ENCODE measurements at regions not wholly inside any gene's neighbourhood (a gene's known extent, or its start where the extent isn't known, plus 50 kb on each side); places are given as distances from the start of the nearest gene placed in this dataset.
"Not testable (repeated sequence)": the region's sequence is repeated elsewhere in the genome, so short reads cannot be mapped to it uniquely, and the experiment has no call there.

- DNase-seq, result no peak
Measured at GRCh38 chr9:28518439-28518838, 945.2 kb upstream of the C9orf72 start.

DNA sequence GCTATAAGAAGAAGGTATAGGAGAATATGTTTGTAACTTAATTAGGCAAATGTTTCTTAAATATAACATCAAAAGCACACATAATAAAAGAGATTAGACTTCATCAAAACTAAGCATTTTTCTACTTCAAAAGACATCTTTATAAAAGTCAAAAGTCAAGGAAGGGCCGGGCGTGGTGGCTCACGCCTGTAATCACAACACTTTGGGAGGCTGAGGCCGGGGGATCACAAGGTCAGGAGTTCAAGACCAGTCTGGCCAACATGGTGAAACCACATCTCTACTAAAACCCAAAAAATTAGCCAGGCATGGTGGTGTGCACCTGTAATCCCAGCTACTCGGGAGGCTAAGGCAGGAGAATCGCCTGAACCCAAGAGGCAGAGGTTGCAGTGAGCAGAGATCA is 951.0 kb upstream of the C9orf72 start:
- DNase-seq, result not testable (repeated sequence)

DNA sequence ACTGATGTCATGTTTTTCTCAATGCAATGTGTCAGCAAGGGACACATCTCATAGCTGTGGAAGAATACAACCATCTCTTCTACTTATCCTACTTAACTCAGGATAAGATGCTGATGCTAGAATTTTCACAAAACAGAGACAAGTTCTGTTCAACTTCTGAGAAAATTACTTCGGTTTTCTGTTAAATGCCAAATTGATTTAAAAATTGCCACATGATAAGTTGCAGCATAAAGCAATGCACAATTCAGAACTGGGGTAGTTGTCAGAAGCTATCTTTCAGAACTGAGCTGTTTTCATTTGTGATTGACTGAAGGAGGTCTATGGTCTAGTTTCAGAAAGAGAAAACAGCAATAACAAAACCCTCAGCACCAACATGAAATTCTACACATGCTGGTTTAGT is 954.8 kb upstream of the C9orf72 start:
- no peak for DNase-seq

DNA sequence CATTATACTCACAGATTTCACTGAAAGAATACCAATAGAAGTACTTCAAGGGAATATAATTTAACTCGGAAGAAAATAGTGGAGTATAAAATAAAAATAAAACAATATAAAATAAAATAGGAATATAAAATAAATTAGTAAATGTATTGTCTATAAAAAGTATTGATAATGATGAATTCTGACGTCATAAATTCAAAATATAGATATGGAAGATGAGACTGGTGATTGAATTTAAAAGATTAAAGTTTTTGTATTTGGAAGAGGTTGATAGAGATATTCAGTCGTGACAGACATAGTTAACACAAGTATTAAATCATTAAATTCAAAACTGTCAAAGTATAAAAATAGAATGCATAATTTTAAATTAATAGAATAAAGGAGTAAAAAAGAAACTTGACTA is 964.9 kb upstream of the C9orf72 start:
- no peak for DNase-seq

GRCh38 chr9:28539434-28540070 is 966.3 kb upstream of the C9orf72 start:
- no peak for DNase-seq

- DNase-seq, result no peak
Measured at GRCh38 chr9:28542928-28543327, 969.6 kb upstream of the C9orf72 start.

DNA sequence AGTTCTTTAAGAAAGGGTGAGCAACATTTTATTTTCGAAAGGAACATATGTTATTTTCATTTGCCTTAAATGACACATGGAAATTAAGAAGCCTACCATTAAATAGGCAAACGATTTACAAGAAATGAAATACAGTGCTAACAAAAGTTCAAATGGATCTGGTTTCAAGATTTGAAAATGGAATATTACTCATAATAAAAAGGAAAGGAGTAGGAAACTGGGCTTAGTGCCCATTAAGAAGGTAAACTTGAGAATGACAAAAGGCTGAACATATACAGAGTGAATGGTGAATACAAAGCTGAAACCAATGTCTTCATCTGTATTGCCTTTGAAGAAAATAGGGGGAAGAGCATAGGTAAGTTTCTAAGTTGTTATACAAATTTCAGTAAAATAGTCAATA is 974.2 kb upstream of the C9orf72 start:
- no peak for DNase-seq

DNA sequence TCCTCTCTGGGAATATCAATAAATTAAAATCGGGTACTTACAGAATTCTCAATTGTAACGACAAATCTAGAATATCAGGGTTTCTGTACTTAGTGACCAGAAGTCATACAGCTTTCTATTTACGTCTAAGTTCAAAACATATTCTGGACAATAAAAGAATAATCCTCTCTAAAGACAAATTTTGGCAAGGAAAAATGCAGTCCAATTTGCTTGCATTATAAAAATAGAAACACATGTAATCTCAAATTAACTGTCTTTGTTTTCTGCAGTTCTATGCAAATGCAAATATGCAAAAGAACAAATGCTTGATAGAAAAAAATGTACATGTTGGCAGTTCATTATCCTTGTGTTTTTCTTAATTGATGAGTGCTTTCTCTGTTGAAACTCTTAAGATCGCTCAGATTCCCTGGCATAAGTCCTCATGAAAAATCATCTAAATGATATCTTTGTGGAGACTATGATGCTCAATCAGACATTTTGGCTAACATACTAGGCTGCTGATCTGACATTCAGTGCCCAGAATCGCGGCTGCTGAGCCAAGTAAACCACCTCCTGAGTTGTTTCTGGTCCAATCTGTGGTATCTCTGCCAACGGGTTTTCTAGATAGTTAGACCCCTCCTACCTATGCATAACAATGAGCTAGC is 990.1 kb upstream of the C9orf72 start:
- DNase-seq, result no peak

DNA sequence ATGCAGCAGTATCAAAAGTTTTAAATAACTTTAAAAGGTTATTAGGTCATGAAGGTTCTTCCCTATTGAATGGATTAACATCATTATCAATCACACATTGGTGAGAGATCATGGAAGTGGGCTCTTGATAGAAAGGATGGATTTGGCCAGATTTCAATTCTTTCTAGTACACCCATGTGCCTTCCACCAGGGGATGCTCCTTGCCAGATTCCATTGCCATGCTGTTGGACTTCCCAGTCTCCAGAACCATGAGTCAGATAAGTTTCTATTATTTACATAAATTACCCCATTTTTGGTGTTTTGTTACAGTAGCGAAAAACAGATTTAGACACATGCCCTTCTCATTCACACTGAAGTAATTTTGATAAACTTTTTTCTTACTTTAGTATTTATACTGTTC is 1010.6 kb upstream of the C9orf72 start:
- no peak for DNase-seq

DNA sequence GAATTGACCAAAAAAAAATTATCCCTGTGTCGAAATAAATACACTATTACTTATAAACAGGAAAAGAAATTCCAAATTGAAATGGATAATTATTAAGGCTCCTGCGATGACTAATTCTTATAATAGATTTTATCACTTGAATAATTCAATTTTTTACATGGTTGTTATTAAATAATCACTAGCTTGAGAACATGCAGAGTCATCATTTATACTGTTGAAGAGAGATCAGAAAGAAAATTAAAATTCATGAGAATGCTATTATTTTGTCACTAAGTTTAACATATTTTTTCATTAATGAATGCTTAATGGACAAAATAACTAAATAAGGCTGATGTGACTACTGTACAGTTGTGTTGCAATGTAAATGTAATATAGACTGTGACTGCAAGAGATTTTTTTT is 1011.3 kb upstream of the C9orf72 start:
- DNase-seq, result no peak

DNA sequence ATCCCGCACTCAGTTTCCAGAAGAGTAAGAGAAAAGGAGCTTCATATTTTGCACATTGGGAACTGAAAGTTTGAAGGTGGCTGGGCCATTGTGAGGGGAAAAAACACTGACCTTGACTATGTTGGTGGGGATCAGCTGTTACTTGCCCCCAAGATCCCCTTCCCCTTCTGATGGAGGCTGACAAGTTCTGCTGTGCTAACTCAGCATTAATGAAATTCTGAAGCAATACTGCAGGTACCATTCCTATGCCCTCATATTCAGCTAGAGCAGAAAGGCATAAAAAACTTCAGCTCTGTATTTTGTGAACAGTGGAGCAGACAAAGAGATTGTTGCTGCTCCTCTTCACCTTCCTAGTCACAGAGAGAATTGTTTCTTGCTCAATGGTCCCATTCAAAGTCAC is 1013.8 kb upstream of the C9orf72 start:
- no peak for DNase-seq

DNA sequence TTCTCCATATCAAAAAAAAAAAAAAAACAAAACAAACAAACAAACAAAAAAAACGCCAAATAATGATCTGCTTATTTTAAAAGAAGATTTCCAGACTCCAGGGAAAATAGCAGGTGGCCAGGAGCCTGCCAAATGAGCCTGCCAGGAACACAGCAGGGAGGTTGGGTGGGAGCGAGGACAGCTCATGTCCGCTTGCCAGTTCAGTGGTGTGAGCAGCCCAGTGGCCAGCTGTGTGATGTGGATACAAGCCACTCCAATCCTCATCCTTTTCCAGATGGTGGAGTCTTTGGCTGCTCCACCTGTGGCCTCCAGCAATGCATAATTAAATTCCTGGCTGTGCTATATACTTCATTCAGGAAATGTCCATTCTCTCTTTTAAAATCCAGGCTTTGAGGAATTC is 1025.1 kb upstream of the C9orf72 start:
- no peak for DNase-seq

DNA sequence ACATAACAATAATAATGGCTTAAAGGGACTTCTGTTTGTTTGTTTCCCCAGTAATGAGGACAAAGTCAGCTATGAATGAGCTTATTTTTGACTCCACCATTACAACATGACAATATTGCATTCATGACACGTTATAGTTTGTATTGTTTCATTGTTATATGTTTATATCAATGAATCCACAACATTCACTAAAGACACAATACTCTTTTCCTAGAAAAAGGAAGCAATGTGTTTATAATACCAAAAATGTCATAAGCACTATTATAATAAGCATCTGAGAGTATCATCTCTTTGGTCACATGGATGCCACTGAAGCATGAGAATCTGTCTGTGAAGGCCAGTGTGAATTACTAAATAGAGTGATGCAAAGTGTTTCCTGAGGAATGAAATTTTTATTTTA is 1026.9 kb upstream of the C9orf72 start:
- DNase-seq, result no peak

GRCh38 chr9:28607843-28608242 is 1034.6 kb upstream of the C9orf72 start:
- DNase-seq, result no peak

- DNase-seq, result no peak
Measured at GRCh38 chr9:28610339-28610738, 1037.1 kb upstream of the C9orf72 start.

DNA sequence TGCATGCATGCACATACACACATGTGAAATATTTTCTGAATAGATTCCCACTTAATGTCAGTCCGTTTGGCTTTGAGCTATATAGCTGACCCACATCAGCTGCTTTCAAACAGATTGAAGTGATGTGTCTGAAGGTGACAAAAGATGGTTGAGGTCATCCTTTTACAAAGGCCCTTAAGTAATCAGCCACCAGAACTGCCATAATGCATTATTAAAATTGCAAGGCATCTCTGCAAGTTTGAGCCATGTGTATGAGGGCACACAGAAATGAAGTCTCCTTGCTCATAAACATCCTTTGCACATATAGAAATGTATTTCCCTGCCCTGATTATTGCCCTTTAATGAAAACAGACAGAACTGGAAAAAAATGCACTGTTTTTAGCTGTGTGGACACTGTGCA is 1043.0 kb upstream of the C9orf72 start:
- no peak for DNase-seq

- no peak for DNase-seq
Measured at GRCh38 chr9:28620011-28620410, 1046.7 kb upstream of the C9orf72 start.

DNA sequence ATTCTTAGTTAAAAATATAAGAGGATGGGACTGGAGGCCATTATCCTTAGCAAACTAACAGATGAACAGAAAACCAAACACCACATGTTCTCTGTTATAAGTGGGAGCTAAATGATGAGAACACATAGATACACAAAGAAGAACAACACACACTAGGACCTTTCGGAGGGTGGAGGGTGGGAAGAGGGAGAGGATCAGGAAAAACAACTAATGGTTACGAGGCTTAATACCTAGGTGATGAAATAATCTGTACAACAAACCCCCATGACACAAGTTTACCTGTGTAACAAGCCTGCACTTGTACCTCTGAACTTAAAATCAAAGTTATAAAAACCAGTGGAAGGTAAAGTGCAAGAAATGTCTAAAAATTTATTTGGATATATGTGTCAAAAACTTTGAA is 1047.4 kb upstream of the C9orf72 start:
- DNase-seq, result no peak

GRCh38 chr9:28624771-28625170 is 1051.5 kb upstream of the C9orf72 start:
- no peak for DNase-seq

- no peak for DNase-seq
Measured at GRCh38 chr9:28628031-28628430, 1054.8 kb upstream of the C9orf72 start.

DNA sequence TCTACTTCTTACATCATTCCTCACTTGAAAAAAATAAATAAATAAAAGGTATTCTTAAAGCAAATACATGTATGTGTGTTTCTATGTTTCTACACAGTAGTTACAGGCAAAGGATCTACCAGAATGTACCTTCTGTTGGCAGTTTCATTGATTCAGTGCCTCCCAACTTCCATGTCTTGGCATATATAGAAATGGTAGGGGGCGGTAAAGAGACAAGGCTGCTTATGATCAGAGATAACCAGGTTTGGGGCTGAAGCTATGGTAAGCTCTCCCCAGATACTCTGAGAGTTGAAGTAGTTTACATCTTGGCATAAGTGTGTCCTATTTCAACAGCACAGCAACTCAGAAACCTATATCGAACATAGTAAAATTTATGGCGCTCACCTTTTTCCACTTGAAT is 1075.4 kb upstream of the C9orf72 start:
- DNase-seq, result no peak

DNA sequence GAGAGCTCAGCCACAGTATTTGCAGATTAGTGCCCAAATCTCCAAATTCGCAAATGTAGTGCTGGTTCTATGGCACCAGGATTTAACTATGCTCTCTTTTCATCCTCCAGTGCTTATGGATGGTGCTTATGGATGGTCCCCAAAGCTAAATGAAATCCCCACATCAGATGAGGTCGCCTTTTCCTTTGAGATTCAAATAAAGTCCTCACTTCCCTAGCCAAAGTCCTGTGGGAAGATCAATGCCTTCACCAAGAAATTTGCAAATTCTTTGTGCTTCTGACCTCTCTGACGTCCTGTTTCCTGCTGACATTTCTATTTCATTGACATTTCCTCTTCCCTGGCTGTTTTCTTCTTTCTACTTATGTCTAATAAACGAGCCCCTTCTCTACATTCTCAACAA is 1077.0 kb upstream of the C9orf72 start:
- DNase-seq, result no peak

GRCh38 chr9:28651050-28651722 is 1077.9 kb upstream of the C9orf72 start:
- DNase-seq, result no peak

DNA sequence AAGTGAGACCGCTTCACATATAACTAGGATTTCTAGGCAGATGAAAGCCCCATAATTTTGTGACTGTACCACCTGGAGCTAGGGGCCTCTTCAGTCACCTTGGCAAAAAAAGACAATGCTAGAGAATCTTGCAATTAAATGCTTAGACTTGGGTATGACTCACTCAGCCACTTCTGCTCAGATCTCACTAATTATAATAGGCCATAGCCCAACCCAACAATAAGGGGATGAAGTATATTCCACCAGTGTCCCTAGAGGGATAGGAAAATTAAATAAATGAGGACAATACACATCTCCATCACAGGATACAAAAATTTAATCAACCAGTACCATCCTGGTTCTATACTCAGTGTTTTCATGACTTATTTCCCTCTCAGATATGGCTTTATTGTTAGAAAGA is 1079.9 kb upstream of the C9orf72 start:
- DNase-seq, result no peak

- no peak for DNase-seq
Measured at GRCh38 chr9:28656727-28657126, 1083.4 kb upstream of the C9orf72 start.
